NCI-H226 (cell line): ENCODE measurements at regions not wholly inside any gene's neighbourhood (a gene's known extent, or its start where the extent isn't known, plus 50 kb on each side); places are given as distances from the start of the nearest gene placed in this dataset.
"Not testable (repeated sequence)": the region's sequence is repeated elsewhere in the genome, so short reads cannot be mapped to it uniquely, and the experiment has no call there.

Experiments
- DNase-seq: peaks from one replicate; pipeline ENCODE4 v3.0.0-alpha.2; 2015

DNA sequence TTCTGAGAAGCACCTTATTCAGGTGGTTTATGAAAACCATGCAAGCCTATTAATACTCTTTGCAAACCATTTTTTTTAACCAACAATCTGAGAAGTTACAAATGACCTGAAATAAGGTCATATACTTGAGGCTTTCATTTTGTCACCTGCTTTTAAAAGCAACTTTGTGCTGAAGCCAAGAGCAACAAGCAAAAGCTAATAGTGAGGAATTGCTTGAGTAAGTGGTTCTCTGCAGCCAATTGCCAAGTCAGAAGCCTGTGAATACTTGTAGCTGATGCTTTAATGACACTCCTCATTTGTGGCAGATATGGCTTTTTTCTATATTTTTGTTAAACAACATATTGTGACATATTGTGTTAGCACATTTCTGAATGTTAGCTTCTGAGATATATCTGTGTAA, 126.7 kb upstream of the ZNF608 start:
- DNase-seq, result no peak

- no peak for DNase-seq
Observed at GRCh38 chr5:124873713-124874112, 127.3 kb upstream of the ZNF608 start.

- DNase-seq, result peak; percentile 24
Observed at GRCh38 chr5:124876566-124876965, 130.1 kb upstream of the ZNF608 start.

- no peak for DNase-seq
Observed at GRCh38 chr5:124876983-124877382, 130.5 kb upstream of the ZNF608 start.

DNA sequence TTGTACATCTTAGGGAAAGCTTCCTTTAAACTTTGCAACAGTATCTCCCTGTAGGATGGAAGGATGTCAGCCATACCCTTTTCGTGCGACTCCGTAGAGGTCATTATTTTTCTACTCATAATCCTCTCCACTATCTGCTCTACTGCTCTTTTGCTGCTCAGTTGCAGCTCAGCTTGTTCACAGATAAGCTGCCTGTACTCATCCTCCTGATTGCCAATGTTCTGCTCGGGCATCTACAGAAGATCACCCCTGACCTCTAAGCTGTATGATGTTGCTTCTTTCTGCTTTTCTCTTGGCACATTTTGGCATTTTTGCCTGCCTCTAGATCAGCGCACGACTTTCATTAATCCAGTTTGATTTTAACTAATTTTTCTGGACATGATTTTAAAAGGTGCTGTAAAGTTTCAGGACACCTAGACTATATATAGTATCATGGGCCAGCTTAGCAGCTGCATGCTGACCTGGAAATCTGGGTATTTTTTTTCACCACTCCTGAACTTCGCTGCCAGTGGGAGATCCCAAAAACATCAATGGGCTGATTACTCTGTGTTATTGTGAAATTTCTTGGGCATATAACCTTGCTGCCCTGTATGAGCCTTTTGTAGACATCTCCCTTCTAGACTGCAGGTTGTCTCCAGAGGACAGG, 131.2 kb upstream of the ZNF608 start:
- no peak for DNase-seq

DNA sequence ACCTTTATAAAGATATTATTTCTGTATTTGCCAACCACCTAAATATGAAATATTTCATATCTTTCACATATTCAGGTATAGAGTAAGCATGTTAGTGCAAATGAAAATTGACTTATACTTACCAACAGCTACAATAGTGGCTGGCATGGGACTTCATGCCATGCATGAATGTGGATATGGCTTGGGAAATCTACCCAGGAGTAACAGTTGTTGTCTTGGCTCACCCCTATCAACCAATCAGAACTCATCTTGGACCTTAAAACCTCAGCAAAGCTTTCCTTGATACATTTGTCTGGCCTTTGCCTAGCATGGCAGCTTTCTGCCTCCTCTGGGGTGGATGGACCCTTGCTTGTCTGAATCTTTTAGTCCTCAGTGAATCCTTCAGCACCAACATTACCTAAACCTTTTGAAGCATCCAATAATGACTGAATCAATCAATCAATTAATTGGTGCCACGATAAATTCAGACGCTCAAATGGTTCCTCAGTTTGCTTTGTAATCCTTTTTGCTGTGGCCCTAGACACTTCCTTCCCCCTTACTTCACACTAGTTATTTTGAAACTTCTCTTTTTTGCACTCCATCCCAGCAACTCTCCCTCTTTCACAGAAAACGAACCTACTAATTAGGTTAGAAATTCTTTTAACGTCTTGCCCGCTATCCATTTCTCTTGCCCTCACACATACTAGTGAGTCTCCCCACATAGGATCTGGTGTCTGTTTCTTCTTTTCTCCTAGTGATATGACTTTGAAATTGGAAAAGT, 132.3 kb upstream of the ZNF608 start:
- no peak for DNase-seq

- no peak for DNase-seq
Observed at GRCh38 chr5:124880903-124881697, 134.7 kb upstream of the ZNF608 start.

DNA sequence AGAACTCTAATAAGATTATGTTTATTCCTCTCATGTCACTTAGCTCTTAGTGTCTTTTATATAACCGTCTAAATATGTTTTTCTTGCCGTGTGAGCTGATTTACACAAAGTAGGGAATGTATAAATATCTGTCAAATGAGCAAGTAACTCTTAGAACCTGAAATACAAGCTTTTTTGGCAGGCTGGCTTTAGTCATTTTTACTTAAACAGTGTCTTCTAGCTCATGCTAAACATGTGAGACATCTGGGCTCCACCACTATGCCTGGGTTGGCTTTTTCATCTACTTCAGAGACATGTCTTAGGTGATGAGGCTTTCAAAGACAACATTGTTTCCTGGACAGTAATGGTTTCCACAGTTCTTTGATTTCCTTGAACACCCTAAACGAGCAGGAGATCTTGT, 137.2 kb upstream of the ZNF608 start:
- DNase-seq, result no peak

DNA sequence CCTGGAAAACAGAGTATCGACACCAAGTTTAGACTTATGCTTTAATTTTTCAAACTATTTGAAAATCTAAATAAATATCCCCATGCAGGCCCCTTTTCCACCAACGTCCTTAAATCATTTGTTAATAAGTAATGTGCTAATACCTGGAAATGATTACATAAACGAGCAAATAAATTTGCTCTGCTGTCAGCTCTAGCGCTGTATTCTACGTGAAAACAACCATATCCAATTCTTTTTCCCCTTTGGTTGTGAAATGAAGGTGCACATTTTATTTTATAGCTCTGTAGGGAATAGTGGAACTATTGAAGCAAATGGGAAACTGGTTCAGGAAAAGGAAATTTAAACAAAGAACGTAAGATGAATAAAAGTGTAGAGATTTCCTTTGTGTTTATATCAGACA, 137.7 kb upstream of the ZNF608 start:
- DNase-seq, result no peak

GRCh38 chr5:124885490-124885889, 139.1 kb upstream of the ZNF608 start:
- no peak for DNase-seq

GRCh38 chr5:124887223-124887622, 140.8 kb upstream of the ZNF608 start:
- no peak for DNase-seq

- no peak for DNase-seq
Observed at GRCh38 chr5:124888050-124888506, 141.6 kb upstream of the ZNF608 start.

DNA sequence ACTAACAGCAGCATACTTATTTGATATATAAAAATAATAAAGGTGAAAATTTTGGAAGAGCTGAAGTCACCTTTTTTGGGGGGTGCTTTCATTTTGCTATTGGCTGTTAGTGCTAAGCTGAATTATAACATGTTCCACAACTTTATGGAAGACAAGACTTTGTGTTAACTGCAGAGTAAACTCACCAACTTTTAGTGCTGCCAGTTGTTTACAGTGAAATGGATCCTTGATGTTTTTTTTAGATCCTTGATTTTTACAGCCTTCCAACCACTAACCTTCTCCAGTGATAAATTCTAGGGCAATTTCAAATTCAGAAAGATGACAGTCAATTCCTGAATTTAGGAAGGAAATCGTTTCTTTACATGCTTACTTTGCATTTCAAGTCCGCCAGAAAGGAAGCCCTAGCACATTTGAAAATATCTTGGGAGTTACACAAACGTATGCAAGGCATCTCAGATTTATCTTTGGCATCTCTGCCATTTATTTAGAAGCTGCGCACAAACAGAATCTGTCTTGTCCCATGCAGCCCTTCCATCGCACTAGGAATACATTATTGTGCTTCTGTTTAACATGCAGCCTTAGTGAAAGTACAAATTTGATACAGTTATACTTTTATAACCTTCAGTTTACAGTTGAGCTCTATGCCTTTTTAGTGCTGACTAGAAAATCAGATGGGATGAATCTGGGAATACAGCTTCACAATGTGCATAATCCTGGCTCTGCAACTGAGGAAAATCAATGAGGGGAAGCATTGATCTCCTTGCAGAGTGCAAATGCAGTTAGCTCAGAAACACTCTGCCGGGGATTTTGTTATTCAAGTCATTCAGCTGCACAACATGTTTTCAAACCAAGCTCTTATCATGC, 142.4 kb upstream of the ZNF608 start:
- DNase-seq, result no peak

- no peak for DNase-seq
Observed at GRCh38 chr5:124889486-124889825, 143.0 kb upstream of the ZNF608 start.

GRCh38 chr5:124889850-124890249, 143.4 kb upstream of the ZNF608 start:
- no peak for DNase-seq

DNA sequence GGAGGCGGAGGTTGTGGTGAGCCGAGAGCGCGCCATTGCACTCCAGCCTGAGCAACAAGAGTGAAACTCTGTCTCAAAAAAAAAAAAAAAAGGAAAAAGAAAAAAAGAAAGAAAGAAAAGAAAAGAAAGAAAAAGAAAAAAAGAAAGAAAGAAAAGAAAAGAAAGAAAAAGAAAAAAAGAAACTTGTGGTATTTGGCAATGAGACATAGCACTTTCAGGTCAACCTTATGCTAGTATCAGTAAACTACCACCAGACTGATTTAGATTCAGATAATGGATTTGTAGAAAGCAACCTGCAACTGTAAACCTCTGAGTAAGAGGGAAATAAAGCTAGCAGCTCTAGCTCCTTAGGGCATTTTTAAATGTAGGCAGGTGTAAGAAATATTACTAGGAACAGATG, 144.0 kb upstream of the ZNF608 start:
- not testable (repeated sequence) for DNase-seq

GRCh38 chr5:124891179-124891578, 144.7 kb upstream of the ZNF608 start:
- DNase-seq, result no peak

GRCh38 chr5:124892185-124892848, 145.9 kb upstream of the ZNF608 start:
- DNase-seq, result no peak

- DNase-seq, result no peak
Observed at GRCh38 chr5:124894541-124894940, 148.1 kb upstream of the ZNF608 start.

DNA sequence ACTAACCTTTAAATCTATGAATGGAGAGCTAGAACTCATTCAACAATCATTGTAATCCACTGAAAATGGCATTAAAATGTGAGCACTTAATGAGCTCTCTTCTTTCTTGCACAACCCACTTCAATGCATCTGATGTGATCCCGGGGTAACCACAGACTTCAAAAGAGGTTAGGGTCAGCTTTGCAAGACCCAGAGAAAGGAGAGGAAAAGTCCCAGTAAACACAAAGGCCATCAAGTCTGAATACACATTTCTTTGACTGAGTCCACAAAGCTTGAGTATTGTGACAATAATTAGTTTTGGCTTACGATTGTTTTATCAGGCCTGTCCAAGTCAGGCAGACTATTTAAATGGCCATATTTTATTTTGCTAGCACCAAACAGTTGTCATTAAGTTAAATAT, 148.8 kb upstream of the ZNF608 start:
- no peak for DNase-seq

- DNase-seq, result no peak
Observed at GRCh38 chr5:124901081-124901480, 154.6 kb upstream of the ZNF608 start.

DNA sequence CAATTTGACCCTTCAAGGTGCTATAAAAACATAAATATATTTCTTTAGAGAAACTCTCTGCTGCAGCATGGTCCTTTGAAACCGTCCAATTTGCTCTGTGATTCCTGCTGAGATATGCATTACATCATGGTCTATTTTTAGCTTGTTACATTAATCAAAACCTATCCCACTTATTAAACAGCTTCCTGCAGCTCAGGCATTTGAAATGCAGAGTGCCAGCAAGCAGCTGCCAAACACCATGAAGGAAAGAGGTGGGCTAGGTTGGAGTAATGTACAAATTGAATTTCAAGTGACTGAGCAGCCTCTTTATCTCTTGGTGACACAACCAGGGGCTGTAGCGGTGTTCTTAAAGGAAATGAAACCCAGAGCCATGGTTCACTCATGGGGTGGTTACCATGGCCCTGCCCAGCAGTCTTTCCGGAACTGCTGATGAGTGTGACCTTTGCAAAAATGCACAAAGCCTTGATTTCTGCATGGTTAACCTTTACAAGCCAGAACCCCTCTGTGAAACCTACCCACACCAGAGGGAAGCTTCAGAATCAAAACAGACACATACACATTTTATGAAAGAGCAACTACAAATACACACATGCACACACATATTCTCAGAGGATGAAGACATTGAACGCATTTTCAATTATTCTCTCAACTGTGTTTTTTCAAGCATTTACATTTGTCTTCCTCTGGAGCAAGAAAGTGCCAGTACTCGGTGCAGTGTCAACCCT, 155.8 kb upstream of the ZNF608 start:
- DNase-seq, result no peak
